Neural cell (in vitro differentiated cells): ENCODE measurements at regions not wholly inside any gene's neighbourhood (a gene's known extent, or its start where the extent isn't known, plus 50 kb on each side); places are given as distances from the start of the nearest gene placed in this dataset.
"Not testable (repeated sequence)": the region's sequence is repeated elsewhere in the genome, so short reads cannot be mapped to it uniquely, and the experiment has no call there.

Experiments
- CTCF ChIP-seq: fragments of 450-650 bp; IDR thresholded peaks from 2 replicates; pipeline ENCODE4 v1.5.1; 2014; ENCODE audit warnings: antibody characterized with exemption, mild to moderate bottlenecking, moderate library complexity; ENCODE audit not compliant: poor library complexity, severe bottlenecking
- EP300 ChIP-seq: fragments of 450-650 bp; conservative IDR thresholded peaks from 2 replicates; pipeline ENCODE4 v1.6.1; 2014; ENCODE audit warnings: antibody characterized with exemption, mild to moderate bottlenecking, moderate library complexity; ENCODE audit not compliant: poor library complexity, severe bottlenecking
- EZH2 ChIP-seq: fragments of 200-600, 300-800 bp; shearing (Covaris generic), sonication (generic); IDR thresholded peaks from 2 replicates; pipeline ENCODE4 v1.6.1; 2014; ENCODE audit warnings: antibody characterized with exemption, low read length, borderline replicate concordance, mild to moderate bottlenecking; ENCODE audit not compliant: insufficient read depth, poor library complexity, severe bottlenecking
- MXI1 ChIP-seq: fragments of 450-650 bp; conservative IDR thresholded peaks from 2 replicates; pipeline ENCODE4 v1.6.1; 2014; ENCODE audit warnings: antibody characterized with exemption, mild to moderate bottlenecking; ENCODE audit not compliant: poor library complexity, severe bottlenecking
- POLR2AphosphoS5 ChIP-seq: IDR thresholded peaks from 2 replicates; pipeline ENCODE4 v1.6.1; 2012
- RAD21 ChIP-seq: fragments of 450-650 bp; conservative IDR thresholded peaks from 2 replicates; pipeline ENCODE4 v1.6.1; 2014; ENCODE audit warnings: antibody characterized with exemption, mild to moderate bottlenecking, moderate library complexity
- SMC3 ChIP-seq: fragments of 450-650 bp; conservative IDR thresholded peaks from 2 replicates; pipeline ENCODE4 v1.6.1; 2014; ENCODE audit warnings: antibody characterized with exemption, mild to moderate bottlenecking, moderate library complexity; ENCODE audit not compliant: poor library complexity
- TAF1 ChIP-seq: IDR thresholded peaks from 2 replicates; pipeline ENCODE4 v1.6.1; 2012; ENCODE audit warnings: low read depth
- TF ChIP-seq, protein P1 (sequence below): IDR thresholded peaks from 2 replicates; pipeline ENCODE4 v1.6.1; 2012; ENCODE audit warnings: borderline replicate concordance

DNA sequence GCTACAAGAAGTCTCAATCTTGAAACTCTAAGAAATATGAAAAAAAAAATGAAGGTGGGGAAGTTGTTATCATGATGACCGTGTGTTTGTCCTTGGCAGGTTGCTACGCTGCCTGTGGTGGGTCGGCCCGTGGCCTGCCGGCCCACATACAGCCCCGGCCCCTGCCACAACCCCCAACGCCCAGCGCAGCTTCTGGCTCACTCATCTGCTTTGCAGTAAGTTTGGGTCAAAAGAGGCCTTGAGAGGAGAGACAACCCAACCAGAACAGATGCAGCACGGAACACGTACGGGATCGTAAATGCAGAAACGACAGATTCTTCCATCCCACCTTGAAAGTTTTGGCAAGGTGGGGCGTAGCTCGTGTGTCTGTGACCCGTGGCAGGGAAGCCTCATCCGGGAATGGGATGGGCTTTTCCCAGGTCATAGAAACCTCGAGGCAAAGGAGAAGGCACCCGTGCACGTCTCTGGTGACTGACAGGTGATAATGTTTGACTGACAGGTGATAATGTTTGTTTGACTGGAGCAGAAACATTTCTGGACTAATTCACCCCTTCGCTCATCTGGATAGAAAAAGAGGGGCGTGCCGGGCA lies 206.1 kb upstream of the ZNF469 start:
- not testable (repeated sequence) for TF ChIP-seq CTCF, POLR2AphosphoS5, EZH2, EP300, SMC3, TAF1, RAD21, MXI1
- TF ChIP-seq, protein P1, sequence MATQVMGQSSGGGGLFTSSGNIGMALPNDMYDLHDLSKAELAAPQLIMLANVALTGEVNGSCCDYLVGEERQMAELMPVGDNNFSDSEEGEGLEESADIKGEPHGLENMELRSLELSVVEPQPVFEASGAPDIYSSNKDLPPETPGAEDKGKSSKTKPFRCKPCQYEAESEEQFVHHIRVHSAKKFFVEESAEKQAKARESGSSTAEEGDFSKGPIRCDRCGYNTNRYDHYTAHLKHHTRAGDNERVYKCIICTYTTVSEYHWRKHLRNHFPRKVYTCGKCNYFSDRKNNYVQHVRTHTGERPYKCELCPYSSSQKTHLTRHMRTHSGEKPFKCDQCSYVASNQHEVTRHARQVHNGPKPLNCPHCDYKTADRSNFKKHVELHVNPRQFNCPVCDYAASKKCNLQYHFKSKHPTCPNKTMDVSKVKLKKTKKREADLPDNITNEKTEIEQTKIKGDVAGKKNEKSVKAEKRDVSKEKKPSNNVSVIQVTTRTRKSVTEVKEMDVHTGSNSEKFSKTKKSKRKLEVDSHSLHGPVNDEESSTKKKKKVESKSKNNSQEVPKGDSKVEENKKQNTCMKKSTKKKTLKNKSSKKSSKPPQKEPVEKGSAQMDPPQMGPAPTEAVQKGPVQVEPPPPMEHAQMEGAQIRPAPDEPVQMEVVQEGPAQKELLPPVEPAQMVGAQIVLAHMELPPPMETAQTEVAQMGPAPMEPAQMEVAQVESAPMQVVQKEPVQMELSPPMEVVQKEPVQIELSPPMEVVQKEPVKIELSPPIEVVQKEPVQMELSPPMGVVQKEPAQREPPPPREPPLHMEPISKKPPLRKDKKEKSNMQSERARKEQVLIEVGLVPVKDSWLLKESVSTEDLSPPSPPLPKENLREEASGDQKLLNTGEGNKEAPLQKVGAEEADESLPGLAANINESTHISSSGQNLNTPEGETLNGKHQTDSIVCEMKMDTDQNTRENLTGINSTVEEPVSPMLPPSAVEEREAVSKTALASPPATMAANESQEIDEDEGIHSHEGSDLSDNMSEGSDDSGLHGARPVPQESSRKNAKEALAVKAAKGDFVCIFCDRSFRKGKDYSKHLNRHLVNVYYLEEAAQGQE, result not testable (repeated sequence)
